ENCODE measurements at regions not wholly inside any gene's neighbourhood (a gene's known extent, or its start where the extent isn't known, plus 50 kb on each side); places are given as distances from the start of the nearest gene placed in this dataset.

DNA sequence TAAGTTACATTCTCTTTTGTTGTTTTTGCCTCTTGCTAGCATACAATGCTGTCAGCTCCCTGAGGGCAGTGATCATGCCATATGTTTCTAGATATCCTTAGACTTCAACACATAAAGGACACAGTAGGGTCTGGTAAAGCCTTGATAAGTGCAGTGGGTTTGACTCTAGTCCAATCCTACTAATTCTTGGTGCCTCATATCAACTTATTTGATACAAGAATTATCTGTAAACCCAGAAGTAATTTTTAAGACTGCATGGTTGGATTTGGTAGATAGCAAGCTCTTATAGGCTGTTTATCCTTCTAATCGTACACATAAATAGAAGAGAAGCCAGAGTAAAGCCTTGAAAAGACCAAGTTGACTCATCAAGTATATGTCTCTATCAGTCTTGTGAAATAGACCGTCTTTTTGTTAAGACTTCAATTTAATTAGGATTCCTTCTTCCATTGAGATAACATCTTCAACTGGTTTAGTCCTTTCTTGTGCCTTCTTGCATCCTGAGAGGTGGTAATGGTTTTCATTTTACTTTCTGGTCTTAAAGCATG lies 265.6 kb upstream of the CDIN1 start:
- Histone ChIP-seq H3K4me3 (replicated peaks in 1 of 3; ENCODE audit: insufficient read depth in 1 of 3, low read depth in 2 of 3, low read length in 3 of 3) (no peak overlapping the region), H3K9me3 (ENCODE audit: low read length) (no peaks in the 10 kb centered on the region), H3K9ac (ENCODE audit: insufficient read depth, low read depth, low read length) (no peak overlapping the region), H3K36me3 (replicated peaks in 1 of 2; ENCODE audit: control insufficient read depth in 1 of 2, insufficient read depth in 2 of 2, low read length in 2 of 2) (no peaks in the 10 kb centered on the region), H4K20me1 (ENCODE audit: insufficient read depth, low read length) (no peaks in the 10 kb centered on the region), H3K4me1 (ENCODE audit: insufficient read depth, low read length) (no peaks in the 10 kb centered on the region), H3K4me2 (ENCODE audit: low read depth, low read length) (no peak overlapping the region), H3K27me3 (ENCODE audit: control insufficient read depth in 1 of 2, insufficient read depth in 2 of 2, low read length in 2 of 2) (no peaks in the 10 kb centered on the region), H3K27ac (ENCODE audit: extremely low read length, insufficient read depth, low read length) (no peak overlapping the region), H2AFZ (ENCODE audit: low read length) (no peak overlapping the region), H3K79me2 (ENCODE audit: insufficient read depth, low read length) (no peaks in the 10 kb centered on the region)
- no TSS peak for BruUV-seq (replicated peaks)
- intact Hi-C loops (cut with micrococcal nuclease; ENCODE audit: unreplicated experiment): no loop called here
- ChIA-PET POLR2A (no interaction called here), CTCF (ENCODE audit: low intra/inter-chr PET ratio, low total read pairs) (no interaction called here)
- FAIRE-seq (no peak), DNase-seq (ENCODE audit: low spot score) (no peak), ATAC-seq (no peak)
- in situ Hi-C loops (cut with HindIII; ENCODE audit: extremely low pct_ligation_motif_present, low pct_unique_long_range_greater_than_20kb): no loop called here
- WGBS (ENCODE audit: low lambda C conversion rate): 24% methylated on average over 2 of the region's 2 CpGs
- TF ChIP-seq ZNF382 (CRISPR knock-in tag; IDR thresholded peaks at IDR 0.05; ENCODE audit: borderline replicate concordance) (no peak), ZNF766 (CRISPR knock-in tag; IDR thresholded peaks at IDR 0.05; ENCODE audit: borderline replicate concordance) (no peak), NCOR1 (IDR thresholded peaks at IDR 0.05; ENCODE audit: borderline replicate concordance, low read length) (no peak), SP4 (CRISPR knock-in tag; IDR thresholded peaks at IDR 0.05) (no peak), ZC3H4 (CRISPR knock-in tag; IDR thresholded peaks at IDR 0.05; ENCODE audit: borderline replicate concordance) (no peak), ZBTB49 (CRISPR knock-in tag; IDR thresholded peaks at IDR 0.05; ENCODE audit: borderline replicate concordance) (no peak), KDM6A (CRISPR knock-in tag; IDR thresholded peaks at IDR 0.05; ENCODE audit: low read depth) (no peak), KLF12 (CRISPR knock-in tag; IDR thresholded peaks at IDR 0.05; ENCODE audit: borderline replicate concordance) (no peak), HNF4A (CRISPR knock-in tag; IDR thresholded peaks at IDR 0.05) (no peak), FIP1L1 (IDR thresholded peaks at IDR 0.05; ENCODE audit: borderline replicate concordance, insufficient read depth, low read depth, low read length) (no peak)
- TF ChIP-seq, protein P1, sequence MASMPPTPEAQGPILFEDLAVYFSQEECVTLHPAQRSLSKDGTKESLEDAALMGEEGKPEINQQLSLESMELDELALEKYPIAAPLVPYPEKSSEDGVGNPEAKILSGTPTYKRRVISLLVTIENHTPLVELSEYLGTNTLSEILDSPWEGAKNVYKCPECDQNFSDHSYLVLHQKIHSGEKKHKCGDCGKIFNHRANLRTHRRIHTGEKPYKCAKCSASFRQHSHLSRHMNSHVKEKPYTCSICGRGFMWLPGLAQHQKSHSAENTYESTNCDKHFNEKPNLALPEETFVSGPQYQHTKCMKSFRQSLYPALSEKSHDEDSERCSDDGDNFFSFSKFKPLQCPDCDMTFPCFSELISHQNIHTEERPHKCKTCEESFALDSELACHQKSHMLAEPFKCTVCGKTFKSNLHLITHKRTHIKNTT (CRISPR knock-in tag; IDR thresholded peaks at IDR 0.05): no peak
- TF ChIP-seq, protein P2, sequence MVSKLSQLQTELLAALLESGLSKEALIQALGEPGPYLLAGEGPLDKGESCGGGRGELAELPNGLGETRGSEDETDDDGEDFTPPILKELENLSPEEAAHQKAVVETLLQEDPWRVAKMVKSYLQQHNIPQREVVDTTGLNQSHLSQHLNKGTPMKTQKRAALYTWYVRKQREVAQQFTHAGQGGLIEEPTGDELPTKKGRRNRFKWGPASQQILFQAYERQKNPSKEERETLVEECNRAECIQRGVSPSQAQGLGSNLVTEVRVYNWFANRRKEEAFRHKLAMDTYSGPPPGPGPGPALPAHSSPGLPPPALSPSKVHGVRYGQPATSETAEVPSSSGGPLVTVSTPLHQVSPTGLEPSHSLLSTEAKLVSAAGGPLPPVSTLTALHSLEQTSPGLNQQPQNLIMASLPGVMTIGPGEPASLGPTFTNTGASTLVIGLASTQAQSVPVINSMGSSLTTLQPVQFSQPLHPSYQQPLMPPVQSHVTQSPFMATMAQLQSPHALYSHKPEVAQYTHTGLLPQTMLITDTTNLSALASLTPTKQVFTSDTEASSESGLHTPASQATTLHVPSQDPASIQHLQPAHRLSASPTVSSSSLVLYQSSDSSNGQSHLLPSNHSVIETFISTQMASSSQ (IDR thresholded peaks at IDR 0.05; ENCODE audit: low read depth): no peak
- TF ChIP-seq, protein P2 (CRISPR knock-in tag; IDR thresholded peaks at IDR 0.05; ENCODE audit: borderline replicate concordance): no peak
- TF ChIP-seq, protein P3, sequence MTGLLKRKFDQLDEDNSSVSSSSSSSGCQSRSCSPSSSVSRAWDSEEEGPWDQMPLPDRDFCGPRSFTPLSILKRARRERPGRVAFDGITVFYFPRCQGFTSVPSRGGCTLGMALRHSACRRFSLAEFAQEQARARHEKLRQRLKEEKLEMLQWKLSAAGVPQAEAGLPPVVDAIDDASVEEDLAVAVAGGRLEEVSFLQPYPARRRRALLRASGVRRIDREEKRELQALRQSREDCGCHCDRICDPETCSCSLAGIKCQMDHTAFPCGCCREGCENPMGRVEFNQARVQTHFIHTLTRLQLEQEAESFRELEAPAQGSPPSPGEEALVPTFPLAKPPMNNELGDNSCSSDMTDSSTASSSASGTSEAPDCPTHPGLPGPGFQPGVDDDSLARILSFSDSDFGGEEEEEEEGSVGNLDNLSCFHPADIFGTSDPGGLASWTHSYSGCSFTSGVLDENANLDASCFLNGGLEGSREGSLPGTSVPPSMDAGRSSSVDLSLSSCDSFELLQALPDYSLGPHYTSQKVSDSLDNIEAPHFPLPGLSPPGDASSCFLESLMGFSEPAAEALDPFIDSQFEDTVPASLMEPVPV (CRISPR knock-in tag; IDR thresholded peaks at IDR 0.05): no peak
- TF ChIP-seq, protein P4, sequence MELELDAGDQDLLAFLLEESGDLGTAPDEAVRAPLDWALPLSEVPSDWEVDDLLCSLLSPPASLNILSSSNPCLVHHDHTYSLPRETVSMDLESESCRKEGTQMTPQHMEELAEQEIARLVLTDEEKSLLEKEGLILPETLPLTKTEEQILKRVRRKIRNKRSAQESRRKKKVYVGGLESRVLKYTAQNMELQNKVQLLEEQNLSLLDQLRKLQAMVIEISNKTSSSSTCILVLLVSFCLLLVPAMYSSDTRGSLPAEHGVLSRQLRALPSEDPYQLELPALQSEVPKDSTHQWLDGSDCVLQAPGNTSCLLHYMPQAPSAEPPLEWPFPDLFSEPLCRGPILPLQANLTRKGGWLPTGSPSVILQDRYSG (CRISPR knock-in tag; IDR thresholded peaks at IDR 0.05): no peak

Measured in HepG2 (cell line).